Astrocyte of the spinal cord (primary cell): ENCODE measurements at regions not wholly inside any gene's neighbourhood (a gene's known extent, or its start where the extent isn't known, plus 50 kb on each side); places are given as distances from the start of the nearest gene placed in this dataset.
A peak's percentile ranks its signal among the peaks of the same experiment; 100 is the strongest.

Experiments
- DNase-seq: peaks from one replicate; pipeline ENCODE4 v3.0.0; 2011; ENCODE audit warnings: low read depth, low spot score
- H3K4me3 ChIP-seq: 2 replicates; pipeline ENCODE4 v1.5.1; 2011; ENCODE audit warnings: low read depth, mild to moderate bottlenecking, low read length, moderate library complexity
- in situ Hi-C: cut with HindIII; loops from 2 replicates; pipeline ENCODE4 v1.10.0; 2017; ENCODE audit warnings: low sequenced_read_pairs
- TF ChIP-seq, protein P1 (sequence below): IDR thresholded peaks from 2 replicates; pipeline ENCODE4 v1.5.1; 2012; ENCODE audit warnings: low read depth, mild to moderate bottlenecking, low read length, inconsistent platforms

DNA sequence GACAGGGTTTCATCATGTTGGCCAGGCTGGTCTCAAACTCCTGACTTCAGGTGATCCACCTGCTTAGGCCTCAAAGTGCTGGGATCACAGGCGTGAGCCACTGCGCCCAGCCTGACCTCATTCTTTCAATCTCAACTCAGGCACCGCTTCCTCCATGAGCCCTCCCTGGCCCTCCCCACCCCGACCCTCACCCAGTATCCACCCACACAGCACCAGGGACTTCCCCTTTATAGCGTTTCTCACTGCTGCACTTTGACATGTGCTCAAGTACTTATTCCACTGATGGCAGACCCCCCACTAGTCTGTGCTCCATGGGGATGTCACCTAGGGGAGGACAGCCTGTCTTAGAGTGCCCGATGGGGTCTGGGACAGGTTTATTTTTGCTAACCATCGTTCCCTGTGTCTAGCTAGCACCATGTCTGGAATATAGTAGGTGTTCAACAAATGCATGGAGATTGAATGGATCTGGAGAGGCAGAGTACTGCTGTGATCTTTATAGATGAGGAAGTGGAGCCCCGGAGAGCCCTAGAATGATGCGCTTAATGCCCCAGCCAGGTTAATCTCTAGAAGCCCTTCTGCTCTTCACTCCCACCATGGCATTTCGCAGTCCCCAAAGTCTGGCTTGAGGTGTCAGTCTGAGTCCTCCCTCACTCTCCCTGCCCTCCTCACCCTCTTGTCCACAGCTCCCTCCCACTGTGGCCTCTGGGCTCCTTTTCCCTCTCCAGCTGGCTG is 258.8 kb downstream of the RPS24 start:
- TF ChIP-seq, protein P1, sequence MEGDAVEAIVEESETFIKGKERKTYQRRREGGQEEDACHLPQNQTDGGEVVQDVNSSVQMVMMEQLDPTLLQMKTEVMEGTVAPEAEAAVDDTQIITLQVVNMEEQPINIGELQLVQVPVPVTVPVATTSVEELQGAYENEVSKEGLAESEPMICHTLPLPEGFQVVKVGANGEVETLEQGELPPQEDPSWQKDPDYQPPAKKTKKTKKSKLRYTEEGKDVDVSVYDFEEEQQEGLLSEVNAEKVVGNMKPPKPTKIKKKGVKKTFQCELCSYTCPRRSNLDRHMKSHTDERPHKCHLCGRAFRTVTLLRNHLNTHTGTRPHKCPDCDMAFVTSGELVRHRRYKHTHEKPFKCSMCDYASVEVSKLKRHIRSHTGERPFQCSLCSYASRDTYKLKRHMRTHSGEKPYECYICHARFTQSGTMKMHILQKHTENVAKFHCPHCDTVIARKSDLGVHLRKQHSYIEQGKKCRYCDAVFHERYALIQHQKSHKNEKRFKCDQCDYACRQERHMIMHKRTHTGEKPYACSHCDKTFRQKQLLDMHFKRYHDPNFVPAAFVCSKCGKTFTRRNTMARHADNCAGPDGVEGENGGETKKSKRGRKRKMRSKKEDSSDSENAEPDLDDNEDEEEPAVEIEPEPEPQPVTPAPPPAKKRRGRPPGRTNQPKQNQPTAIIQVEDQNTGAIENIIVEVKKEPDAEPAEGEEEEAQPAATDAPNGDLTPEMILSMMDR: no peak
- DNase-seq: no peak
- no peak overlapping the region for H3K4me3 ChIP-seq
- in situ Hi-C loops: no loop called here

DNA sequence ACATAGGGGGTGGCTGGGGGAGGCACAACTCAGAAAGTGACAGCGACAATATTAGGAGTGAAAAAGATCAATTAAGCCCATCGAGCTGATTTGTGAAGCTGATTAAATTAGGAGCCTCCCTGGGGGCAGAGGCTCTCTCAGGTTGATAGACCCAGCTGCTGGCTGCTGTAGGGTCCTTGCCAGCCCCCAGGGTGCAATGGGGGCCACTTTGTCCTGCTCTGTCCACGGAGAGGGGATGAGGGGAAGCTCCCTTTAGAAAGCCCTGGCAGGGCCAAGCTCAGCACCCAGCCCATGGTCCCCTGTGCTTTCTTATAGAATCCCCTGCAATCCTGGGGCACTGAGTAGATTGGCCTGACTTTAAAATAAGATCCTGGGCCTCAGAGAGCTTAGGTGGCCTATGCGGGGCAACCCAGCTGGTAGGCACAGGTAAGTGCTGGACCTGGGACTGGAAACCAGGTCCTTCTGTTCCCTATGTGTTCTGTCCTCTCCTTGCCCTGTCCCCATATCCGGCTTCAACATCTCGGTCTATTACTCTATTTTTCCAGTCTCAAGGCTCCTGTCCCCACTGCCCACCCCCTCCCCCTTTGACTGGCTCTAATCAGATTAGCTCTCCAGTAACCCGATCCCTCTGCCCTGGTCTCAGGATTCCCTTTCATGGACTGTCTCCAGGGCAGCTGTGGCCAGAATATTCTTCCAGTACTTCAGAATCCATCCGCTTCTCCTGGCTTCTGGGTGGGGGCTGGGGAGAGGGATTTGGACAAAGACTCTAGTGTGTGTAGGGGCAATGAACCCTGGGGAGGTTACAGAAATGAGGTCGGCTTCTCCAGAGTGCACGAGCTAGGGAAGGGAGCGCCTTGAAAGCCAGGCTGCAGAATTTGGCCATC is 259.6 kb downstream of the RPS24 start:
- peak; percentile 14 for DNase-seq
- H3K4me3 ChIP-seq: no peak overlapping the region
- in situ Hi-C loops: no loop called here
- TF ChIP-seq, protein P1: no peak

DNA sequence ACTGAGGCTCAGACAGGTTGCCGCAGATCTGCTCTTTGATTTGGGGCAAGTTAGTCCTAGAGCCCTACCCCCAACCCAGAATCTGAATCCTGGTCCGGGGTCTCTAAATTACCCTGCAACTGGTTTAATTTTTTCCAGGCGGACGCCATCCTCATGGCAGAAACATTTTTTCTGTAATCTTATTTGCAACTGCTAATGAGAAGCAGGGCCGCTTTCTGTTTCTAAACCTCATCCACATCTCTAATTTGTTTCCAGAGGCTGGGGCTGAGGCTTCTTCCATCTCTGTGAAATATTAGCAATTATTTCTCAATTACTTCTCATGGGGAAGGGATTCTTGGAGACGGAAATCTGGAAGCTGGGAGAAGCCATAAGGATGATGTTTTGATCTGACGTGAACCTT is 261.6 kb downstream of the RPS24 start:
- no peak for DNase-seq
- in situ Hi-C loops: no loop called here
- no peak overlapping the region for H3K4me3 ChIP-seq
- TF ChIP-seq, protein P1: no peak

DNA sequence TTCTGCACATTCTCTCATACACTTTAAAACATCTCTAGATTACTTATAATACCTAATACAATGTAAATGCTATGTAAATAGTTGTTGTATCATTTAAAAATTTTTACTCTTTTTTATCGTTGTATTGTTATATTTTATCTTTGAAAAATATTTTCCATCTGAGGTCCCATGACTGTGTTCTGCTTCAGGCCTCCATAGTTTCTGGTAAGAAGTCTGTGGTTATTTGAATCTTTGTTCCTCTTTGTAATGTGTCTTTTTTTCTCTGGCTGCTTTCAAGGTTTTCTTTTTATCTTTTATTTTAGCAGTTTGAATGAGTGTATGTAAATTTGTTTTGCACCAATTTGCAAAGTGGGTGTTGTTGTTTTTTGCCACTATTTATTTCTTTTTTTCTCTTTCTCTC is 263.1 kb downstream of the RPS24 start:
- in situ Hi-C loops: no loop called here
- DNase-seq: no peak
- TF ChIP-seq, protein P1: no peak
- H3K4me3 ChIP-seq: no peak overlapping the region

DNA sequence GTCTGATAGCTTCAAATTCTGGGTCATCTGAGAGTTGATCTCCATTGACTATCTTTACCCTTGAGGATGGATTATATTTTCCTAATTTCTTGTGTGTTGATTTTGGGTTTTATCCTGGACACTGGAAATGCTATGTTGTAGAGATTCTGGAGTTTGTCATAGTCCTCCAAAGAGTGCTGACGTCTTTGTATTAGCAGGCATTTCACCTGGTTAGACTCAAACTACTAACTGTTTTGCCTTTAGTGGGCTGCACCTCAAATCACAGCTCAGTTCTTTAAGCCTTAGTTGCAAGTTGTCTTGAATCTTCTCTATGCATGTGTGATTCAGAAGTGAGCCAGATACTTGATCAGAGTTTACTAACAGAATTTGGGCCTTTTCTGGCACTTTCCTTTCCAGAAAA is 264.3 kb downstream of the RPS24 start:
- no peak for DNase-seq
- no peak overlapping the region for H3K4me3 ChIP-seq
- in situ Hi-C loops: no loop called here
- TF ChIP-seq, protein P1: no peak

DNA sequence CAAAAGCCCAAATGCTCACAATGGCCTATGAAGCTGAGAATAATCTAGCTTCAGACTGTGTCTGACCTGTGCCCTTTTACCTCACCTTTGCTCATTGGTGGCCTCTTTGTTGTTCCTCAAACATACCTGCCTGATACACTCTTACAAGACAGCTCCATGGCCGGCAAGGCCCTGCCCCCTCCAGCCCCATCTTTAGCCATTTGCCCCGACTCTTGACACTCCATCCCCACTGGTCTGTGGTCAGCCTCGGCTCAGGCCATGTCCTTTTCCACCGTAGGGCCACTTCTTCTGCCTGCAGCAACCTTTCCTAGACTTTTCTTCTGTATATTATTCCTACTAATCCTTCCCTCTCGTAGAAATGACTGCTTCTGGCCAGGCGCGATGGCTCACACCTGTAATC is 265.2 kb downstream of the RPS24 start:
- no peak for DNase-seq
- H3K4me3 ChIP-seq: no peak overlapping the region
- TF ChIP-seq, protein P1: no peak
- in situ Hi-C loops: no loop called here
